ENCODE measurements at regions not wholly inside any gene's neighbourhood (a gene's known extent, or its start where the extent isn't known, plus 50 kb on each side); places are given as distances from the start of the nearest gene placed in this dataset.

Small RNA genes lying in the stretch of these regions (microRNA-seq; reads per million reads assigned to microRNA genes)
- 0 reads per million in 2 donors for gene MIR3156-3 (ENCODE audit: borderline microRNAs expressed in 2 of 2)
